ENCODE measurements at regions not wholly inside any gene's neighbourhood (a gene's known extent, or its start where the extent isn't known, plus 50 kb on each side); places are given as distances from the start of the nearest gene placed in this dataset.

- Histone ChIP-seq H3K27ac (ENCODE audit: low read depth in 2 of 2, low read length in 1 of 2) (no peak overlapping the region), H3K36me3 (ENCODE audit: control insufficient read depth in 2 of 2, insufficient read depth in 2 of 2, low read length in 1 of 2) (no peaks in the 10 kb centered on the region), H3K9me3 (ENCODE audit: control insufficient read depth in 2 of 2, insufficient read depth in 1 of 2, low read depth in 1 of 2, low read length in 1 of 2) (peaks cover 0 to 2% of the 10 kb centered on the region in 2 donors), H3K27me3 (ENCODE audit: control insufficient read depth in 1 of 2, insufficient read depth in 2 of 2, low read length in 2 of 2) (no peaks in the 10 kb centered on the region), H3K4me1 (ENCODE audit: control insufficient read depth in 2 of 2, insufficient read depth in 2 of 2, low read length in 1 of 2) (no peaks in the 10 kb centered on the region), H3K4me3 (ENCODE audit: low read depth in 1 of 2, low read length in 2 of 2) (no peak overlapping the region)
- WGBS, 2 donors = 71 to 79% methylated on average over 6 of the region's 6 CpGs
Observed at GRCh38 chr1:58318157-58319005, 228.1 kb downstream of the OMA1 start.

GRCh38 chr1:58317694-58318093 is 228.8 kb downstream of the OMA1 start:
- Histone ChIP-seq H3K27ac (ENCODE audit: low read depth in 2 of 2, low read length in 1 of 2) (no peak overlapping the region), H3K4me1 (ENCODE audit: control insufficient read depth in 2 of 2, insufficient read depth in 2 of 2, low read length in 1 of 2) (no peaks in the 10 kb centered on the region), H3K9me3 (ENCODE audit: control insufficient read depth in 2 of 2, insufficient read depth in 1 of 2, low read depth in 1 of 2, low read length in 1 of 2) (peaks cover 0 to 2% of the 10 kb centered on the region in 2 donors), H3K27me3 (ENCODE audit: control insufficient read depth in 1 of 2, insufficient read depth in 2 of 2, low read length in 2 of 2) (no peaks in the 10 kb centered on the region), H3K36me3 (ENCODE audit: control insufficient read depth in 2 of 2, insufficient read depth in 2 of 2, low read length in 1 of 2) (no peaks in the 10 kb centered on the region), H3K4me3 (ENCODE audit: low read depth in 1 of 2, low read length in 2 of 2) (no peak overlapping the region)
- WGBS, 2 donors = 86 to 92% methylated on average over 1 of the region's 1 CpG

- H3K36me3 ChIP-seq (ENCODE audit: control insufficient read depth in 2 of 2, insufficient read depth in 2 of 2, low read length in 1 of 2) = no peaks in the 10 kb centered on the region
- no peak overlapping the region for H3K27ac ChIP-seq (ENCODE audit: low read depth in 2 of 2, low read length in 1 of 2)
- peaks cover 0 to 2% of the 10 kb centered on the region in 2 donors for H3K9me3 ChIP-seq (ENCODE audit: control insufficient read depth in 2 of 2, insufficient read depth in 1 of 2, low read depth in 1 of 2, low read length in 1 of 2)
- no peak overlapping the region for H3K4me3 ChIP-seq (ENCODE audit: low read depth in 1 of 2, low read length in 2 of 2)
- WGBS, 2 donors = 90 to 94% methylated on average over 2 of the region's 2 CpGs
- no peaks in the 10 kb centered on the region for H3K27me3 ChIP-seq (ENCODE audit: control insufficient read depth in 1 of 2, insufficient read depth in 2 of 2, low read length in 2 of 2)
- no peaks in the 10 kb centered on the region for H3K4me1 ChIP-seq (ENCODE audit: control insufficient read depth in 2 of 2, insufficient read depth in 2 of 2, low read length in 1 of 2)
Observed at GRCh38 chr1:58317086-58317485, 229.4 kb downstream of the OMA1 start.

DNA sequence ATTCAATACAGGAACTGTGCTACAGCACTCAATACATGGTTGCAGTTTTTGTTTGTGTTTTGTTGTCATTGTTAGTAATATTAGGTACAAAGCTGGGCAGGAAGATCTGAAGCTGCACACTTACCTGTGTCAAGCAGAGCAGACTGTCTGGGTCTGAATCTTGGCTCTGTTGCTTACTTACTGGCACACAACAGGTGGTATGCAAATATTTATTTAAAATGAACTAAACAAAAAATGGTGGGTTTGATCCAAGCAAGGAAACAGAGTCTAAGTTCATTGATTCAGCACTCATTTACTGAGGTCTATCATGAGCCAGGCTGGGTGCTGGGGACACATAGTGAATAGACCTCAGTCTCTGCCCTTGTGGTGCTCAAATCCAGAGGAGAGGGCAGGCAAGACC is 230.4 kb downstream of the OMA1 start:
- H3K36me3 ChIP-seq (ENCODE audit: control insufficient read depth in 2 of 2, insufficient read depth in 2 of 2, low read length in 1 of 2) = no peaks in the 10 kb centered on the region
- H3K4me3 ChIP-seq (ENCODE audit: low read depth in 1 of 2, low read length in 2 of 2) = no peak overlapping the region
- H3K27ac ChIP-seq (ENCODE audit: low read depth in 2 of 2, low read length in 1 of 2) = no peak overlapping the region
- H3K27me3 ChIP-seq (ENCODE audit: control insufficient read depth in 1 of 2, insufficient read depth in 2 of 2, low read length in 2 of 2) = no peaks in the 10 kb centered on the region
- H3K9me3 ChIP-seq (ENCODE audit: control insufficient read depth in 2 of 2, insufficient read depth in 1 of 2, low read depth in 1 of 2, low read length in 1 of 2) = no peaks in the 10 kb centered on the region
- no peaks in the 10 kb centered on the region for H3K4me1 ChIP-seq (ENCODE audit: control insufficient read depth in 2 of 2, insufficient read depth in 2 of 2, low read length in 1 of 2)

GRCh38 chr1:58312971-58313563 is 233.5 kb downstream of the OMA1 start:
- Histone ChIP-seq H3K27ac (ENCODE audit: low read depth in 2 of 2, low read length in 1 of 2) (no peak overlapping the region), H3K9me3 (ENCODE audit: control insufficient read depth in 2 of 2, insufficient read depth in 1 of 2, low read depth in 1 of 2, low read length in 1 of 2) (no peaks in the 10 kb centered on the region), H3K4me1 (ENCODE audit: control insufficient read depth in 2 of 2, insufficient read depth in 2 of 2, low read length in 1 of 2) (no peaks in the 10 kb centered on the region), H3K4me3 (ENCODE audit: low read depth in 1 of 2, low read length in 2 of 2) (no peak overlapping the region), H3K27me3 (ENCODE audit: control insufficient read depth in 1 of 2, insufficient read depth in 2 of 2, low read length in 2 of 2) (no peaks in the 10 kb centered on the region), H3K36me3 (ENCODE audit: control insufficient read depth in 2 of 2, insufficient read depth in 2 of 2, low read length in 1 of 2) (no peaks in the 10 kb centered on the region)

- Histone ChIP-seq H3K36me3 (ENCODE audit: control insufficient read depth in 2 of 2, insufficient read depth in 2 of 2, low read length in 1 of 2) (no peaks in the 10 kb centered on the region), H3K4me3 (ENCODE audit: low read depth in 1 of 2, low read length in 2 of 2) (no peak overlapping the region), H3K27me3 (ENCODE audit: control insufficient read depth in 1 of 2, insufficient read depth in 2 of 2, low read length in 2 of 2) (no peaks in the 10 kb centered on the region), H3K4me1 (ENCODE audit: control insufficient read depth in 2 of 2, insufficient read depth in 2 of 2, low read length in 1 of 2) (no peaks in the 10 kb centered on the region), H3K9me3 (ENCODE audit: control insufficient read depth in 2 of 2, insufficient read depth in 1 of 2, low read depth in 1 of 2, low read length in 1 of 2) (no peaks in the 10 kb centered on the region), H3K27ac (ENCODE audit: low read depth in 2 of 2, low read length in 1 of 2) (no peak overlapping the region)
- WGBS, 2 donors = 78 to 83% methylated on average over 4 of the region's 4 CpGs
Observed at GRCh38 chr1:58312461-58312860, 234.1 kb downstream of the OMA1 start.

DNA sequence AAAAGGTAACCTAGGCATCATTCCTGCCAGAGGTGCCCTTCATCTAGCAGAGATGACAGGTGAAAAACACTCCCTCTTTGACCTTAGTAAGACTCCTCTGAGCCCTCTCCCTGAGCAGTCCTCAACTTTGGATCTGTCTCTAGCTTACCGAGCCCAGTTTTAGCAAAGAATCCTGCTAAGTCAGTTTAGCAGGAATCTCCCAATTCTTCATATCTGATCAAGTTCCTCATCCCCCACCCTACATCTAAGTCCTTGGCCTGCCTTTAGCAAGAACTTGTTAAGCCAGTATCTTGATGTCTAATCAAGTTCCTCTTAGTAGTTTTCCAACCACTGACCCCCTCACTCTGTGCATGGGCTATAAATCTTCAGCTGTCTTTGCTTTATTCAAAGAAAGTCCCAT is 235.6 kb downstream of the OMA1 start:
- no peaks in the 10 kb centered on the region for H3K27me3 ChIP-seq (ENCODE audit: control insufficient read depth in 1 of 2, insufficient read depth in 2 of 2, low read length in 2 of 2)
- WGBS, 2 donors = 50 to 69% methylated on average over 1 of the region's 1 CpG
- no peaks in the 10 kb centered on the region for H3K36me3 ChIP-seq (ENCODE audit: control insufficient read depth in 2 of 2, insufficient read depth in 2 of 2, low read length in 1 of 2)
- no peaks in the 10 kb centered on the region for H3K9me3 ChIP-seq (ENCODE audit: control insufficient read depth in 2 of 2, insufficient read depth in 1 of 2, low read depth in 1 of 2, low read length in 1 of 2)
- H3K27ac ChIP-seq (ENCODE audit: low read depth in 2 of 2, low read length in 1 of 2) = no peak overlapping the region
- no peak overlapping the region for H3K4me3 ChIP-seq (ENCODE audit: low read depth in 1 of 2, low read length in 2 of 2)
- no peaks in the 10 kb centered on the region for H3K4me1 ChIP-seq (ENCODE audit: control insufficient read depth in 2 of 2, insufficient read depth in 2 of 2, low read length in 1 of 2)

GRCh38 chr1:58310469-58310868 is 236.1 kb downstream of the OMA1 start:
- 74 to 87% methylated on average over 2 of the region's 2 CpGs for WGBS, 2 donors
- H3K27ac ChIP-seq (ENCODE audit: low read depth in 2 of 2, low read length in 1 of 2) = no peak overlapping the region

GRCh38 chr1:58308206-58308605 is 238.3 kb downstream of the OMA1 start:
- Histone ChIP-seq H3K36me3 (ENCODE audit: control insufficient read depth in 2 of 2, insufficient read depth in 2 of 2, low read length in 1 of 2) (no peaks in the 10 kb centered on the region), H3K4me1 (ENCODE audit: control insufficient read depth in 2 of 2, insufficient read depth in 2 of 2, low read length in 1 of 2) (no peaks in the 10 kb centered on the region)
- WGBS, 2 donors = 61 to 69% methylated on average over 1 of the region's 1 CpG

More at GRCh38 chr1:58310469-58310868, 236.1 kb downstream of the OMA1 start:
- Histone ChIP-seq H3K4me3 (ENCODE audit: low read depth in 1 of 2, low read length in 2 of 2) (no peak overlapping the region), H3K9me3 (ENCODE audit: control insufficient read depth in 2 of 2, insufficient read depth in 1 of 2, low read depth in 1 of 2, low read length in 1 of 2) (no peaks in the 10 kb centered on the region), H3K4me1 (ENCODE audit: control insufficient read depth in 2 of 2, insufficient read depth in 2 of 2, low read length in 1 of 2) (no peaks in the 10 kb centered on the region), H3K36me3 (ENCODE audit: control insufficient read depth in 2 of 2, insufficient read depth in 2 of 2, low read length in 1 of 2) (no peaks in the 10 kb centered on the region), H3K27me3 (ENCODE audit: control insufficient read depth in 1 of 2, insufficient read depth in 2 of 2, low read length in 2 of 2) (no peaks in the 10 kb centered on the region)

GRCh38 chr1:58307431-58307830 is 239.1 kb downstream of the OMA1 start:
- WGBS, 2 donors = 57 to 74% methylated on average over 1 of the region's 1 CpG
- no peaks in the 10 kb centered on the region for H3K27me3 ChIP-seq (ENCODE audit: control insufficient read depth in 1 of 2, insufficient read depth in 2 of 2, low read length in 2 of 2)
- no peaks in the 10 kb centered on the region for H3K4me1 ChIP-seq (ENCODE audit: control insufficient read depth in 2 of 2, insufficient read depth in 2 of 2, low read length in 1 of 2)
- no peak overlapping the region for H3K4me3 ChIP-seq (ENCODE audit: low read depth in 1 of 2, low read length in 2 of 2)
- no peaks in the 10 kb centered on the region for H3K9me3 ChIP-seq (ENCODE audit: control insufficient read depth in 2 of 2, insufficient read depth in 1 of 2, low read depth in 1 of 2, low read length in 1 of 2)
- H3K27ac ChIP-seq (ENCODE audit: low read depth in 2 of 2, low read length in 1 of 2) = no peak overlapping the region
- no peaks in the 10 kb centered on the region for H3K36me3 ChIP-seq (ENCODE audit: control insufficient read depth in 2 of 2, insufficient read depth in 2 of 2, low read length in 1 of 2)

More at GRCh38 chr1:58308206-58308605, 238.3 kb downstream of the OMA1 start:
- Histone ChIP-seq H3K27me3 (ENCODE audit: control insufficient read depth in 1 of 2, insufficient read depth in 2 of 2, low read length in 2 of 2) (no peaks in the 10 kb centered on the region), H3K27ac (ENCODE audit: low read depth in 2 of 2, low read length in 1 of 2) (no peak overlapping the region), H3K9me3 (ENCODE audit: control insufficient read depth in 2 of 2, insufficient read depth in 1 of 2, low read depth in 1 of 2, low read length in 1 of 2) (no peaks in the 10 kb centered on the region), H3K4me3 (ENCODE audit: low read depth in 1 of 2, low read length in 2 of 2) (no peak overlapping the region)

Data from esophagus (tissue), 2 donors.